ENCODE measurements at regions not wholly inside any gene's neighbourhood (a gene's known extent, or its start where the extent isn't known, plus 50 kb on each side); places are given as distances from the start of the nearest gene placed in this dataset.

DNA sequence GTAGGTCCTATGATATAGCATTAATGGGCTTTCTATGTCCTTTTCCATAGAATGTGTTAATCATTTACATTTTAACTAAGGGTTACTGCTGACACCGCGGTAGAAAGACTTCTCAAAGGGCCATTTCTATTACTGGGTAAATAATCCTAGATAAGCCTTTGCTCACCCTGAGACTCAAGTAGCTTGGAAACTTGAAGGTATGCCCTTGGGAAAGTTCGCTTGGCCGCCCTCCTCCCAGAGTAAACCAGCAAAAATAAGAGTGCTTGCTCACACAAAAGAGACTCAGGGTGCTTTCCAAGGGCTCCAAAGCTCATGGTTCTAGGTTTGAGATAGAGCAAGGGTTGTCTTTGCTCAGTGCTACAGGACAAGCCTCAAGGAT is 85.8 kb upstream of the TMPRSS2 start:
- 100% methylated on average over 1 of the region's 4 CpGs for WGBS (ENCODE audit: insufficient coverage)
- Histone ChIP-seq H3K36me3 (ENCODE audit: control insufficient read depth, insufficient read depth, low read length) (no peaks in the 10 kb centered on the region), H3K9me3 (replicated peaks; ENCODE audit: control insufficient read depth, low read depth, low read length) (no peaks in the 10 kb centered on the region), H3K27ac (ENCODE audit: low read length) (no peak overlapping the region), H3K4me1 (ENCODE audit: control insufficient read depth, insufficient read depth, low read length) (no peaks in the 10 kb centered on the region), H3K27me3 (ENCODE audit: control insufficient read depth, insufficient read depth, low read length) (peaks cover 2% of the 10 kb centered on the region), H3K4me3 (ENCODE audit: low read length) (no peak overlapping the region)
- DNase-seq: no peak

DNA sequence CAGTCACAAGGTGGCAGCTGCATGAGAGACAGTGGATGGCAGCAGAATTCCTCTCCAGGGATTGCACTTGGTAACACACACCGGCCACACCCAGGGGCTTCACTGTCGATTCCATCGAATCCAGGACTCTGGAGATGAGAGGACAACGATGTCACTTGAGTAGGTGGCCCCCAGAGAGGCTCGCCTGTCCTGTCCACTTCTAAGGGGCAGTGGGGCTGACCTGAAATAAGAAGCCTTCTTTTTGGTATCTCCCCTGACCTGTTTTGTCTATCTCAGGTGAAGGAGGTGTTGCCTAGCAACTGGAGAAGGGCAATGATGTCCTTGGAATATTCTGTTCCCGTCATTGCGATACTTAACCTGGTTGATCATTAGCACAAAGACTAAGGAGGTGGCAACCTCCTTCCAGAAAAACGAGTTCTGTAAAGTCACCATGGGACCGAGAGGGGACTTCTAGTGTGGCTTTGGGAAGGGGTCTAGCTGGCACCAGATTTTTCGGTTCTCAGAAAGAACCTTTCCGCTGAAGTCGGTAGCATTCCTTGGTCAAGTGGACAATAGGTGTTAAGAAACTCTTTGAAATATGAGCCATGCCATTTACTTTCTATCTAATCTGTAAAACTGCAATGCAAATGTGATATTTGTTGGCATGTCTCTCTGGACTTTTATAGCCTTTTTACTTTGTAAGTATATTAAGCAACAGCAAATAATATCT is 85.2 kb upstream of the TMPRSS2 start:
- no peaks in the 10 kb centered on the region for H3K4me1 ChIP-seq (ENCODE audit: control insufficient read depth, insufficient read depth, low read length)
- H3K9me3 ChIP-seq (replicated peaks; ENCODE audit: control insufficient read depth, low read depth, low read length): no peaks in the 10 kb centered on the region
- no peak overlapping the region for H3K4me3 ChIP-seq (ENCODE audit: low read length)
- 84% methylated on average over 7 of the region's 12 CpGs for WGBS (ENCODE audit: insufficient coverage)
- no peak overlapping the region for H3K27ac ChIP-seq (ENCODE audit: low read length)
- H3K27me3 ChIP-seq (ENCODE audit: control insufficient read depth, insufficient read depth, low read length): peaks cover 2% of the 10 kb centered on the region
- DNase-seq: no peak
- H3K36me3 ChIP-seq (ENCODE audit: control insufficient read depth, insufficient read depth, low read length): no peaks in the 10 kb centered on the region

DNA sequence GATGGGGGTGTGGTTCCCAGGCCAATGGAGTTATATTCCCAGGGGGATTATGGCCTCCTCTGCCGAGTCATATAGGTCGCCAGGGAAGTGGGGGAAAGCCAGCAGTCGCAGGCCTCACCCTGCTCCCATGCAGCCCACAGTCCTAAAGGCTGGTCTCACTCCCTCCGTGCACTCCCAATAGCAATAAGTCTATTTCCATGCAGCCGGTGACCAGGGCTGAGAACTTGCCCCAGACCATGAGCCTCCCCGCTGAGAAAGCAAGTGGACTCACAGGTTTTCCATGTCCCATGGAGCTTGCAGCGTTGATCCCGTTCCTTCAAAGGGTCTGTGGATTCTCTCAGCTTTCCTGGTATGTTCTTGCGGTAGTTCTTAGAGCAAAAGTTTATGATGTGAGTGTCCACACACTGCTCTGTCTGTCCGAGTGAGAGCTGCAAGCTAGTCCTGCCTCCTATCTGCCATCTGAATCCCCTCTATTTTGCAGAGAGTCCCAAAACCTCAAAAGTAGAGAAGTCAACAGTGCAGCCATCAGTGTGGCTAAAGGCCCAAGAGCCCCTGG is 81.7 kb upstream of the TMPRSS2 start:
- 94% methylated on average over 6 of the region's 10 CpGs for WGBS (ENCODE audit: insufficient coverage)
- Histone ChIP-seq H3K9me3 (replicated peaks; ENCODE audit: control insufficient read depth, low read depth, low read length) (no peaks in the 10 kb centered on the region), H3K4me3 (ENCODE audit: low read length) (no peak overlapping the region), H3K27ac (ENCODE audit: low read length) (no peak overlapping the region), H3K36me3 (ENCODE audit: control insufficient read depth, insufficient read depth, low read length) (no peaks in the 10 kb centered on the region), H3K27me3 (ENCODE audit: control insufficient read depth, insufficient read depth, low read length) (peaks cover 2% of the 10 kb centered on the region), H3K4me1 (ENCODE audit: control insufficient read depth, insufficient read depth, low read length) (no peaks in the 10 kb centered on the region)
- no peak for DNase-seq

DNA sequence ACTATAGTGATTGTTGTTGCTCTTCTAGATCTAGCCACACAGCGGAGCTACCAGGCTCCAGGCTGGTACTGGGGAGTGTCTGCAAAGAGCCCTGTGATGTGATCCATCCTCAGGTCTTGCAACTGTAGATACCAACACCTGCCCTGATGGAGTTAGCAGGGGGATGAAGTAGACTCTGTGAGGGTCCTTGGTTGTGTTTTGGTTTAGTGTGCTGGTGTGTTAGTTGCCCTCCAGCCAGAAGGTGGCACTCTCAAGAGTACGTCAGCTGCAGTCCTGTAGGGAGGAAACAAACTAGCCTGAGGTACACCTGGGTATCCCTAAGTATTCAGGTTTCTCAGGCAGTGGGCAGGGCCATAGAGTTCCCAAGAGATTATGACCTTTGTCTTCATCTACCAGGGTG is 81.2 kb upstream of the TMPRSS2 start:
- Histone ChIP-seq H3K9me3 (replicated peaks; ENCODE audit: control insufficient read depth, low read depth, low read length) (no peaks in the 10 kb centered on the region), H3K4me3 (ENCODE audit: low read length) (no peak overlapping the region), H3K27me3 (ENCODE audit: control insufficient read depth, insufficient read depth, low read length) (peaks cover 2% of the 10 kb centered on the region), H3K36me3 (ENCODE audit: control insufficient read depth, insufficient read depth, low read length) (no peaks in the 10 kb centered on the region), H3K4me1 (ENCODE audit: control insufficient read depth, insufficient read depth, low read length) (no peaks in the 10 kb centered on the region), H3K27ac (ENCODE audit: low read length) (no peak overlapping the region)
- WGBS (ENCODE audit: insufficient coverage): 83% methylated on average over 1 of the region's 2 CpGs
- no peak for DNase-seq

DNA sequence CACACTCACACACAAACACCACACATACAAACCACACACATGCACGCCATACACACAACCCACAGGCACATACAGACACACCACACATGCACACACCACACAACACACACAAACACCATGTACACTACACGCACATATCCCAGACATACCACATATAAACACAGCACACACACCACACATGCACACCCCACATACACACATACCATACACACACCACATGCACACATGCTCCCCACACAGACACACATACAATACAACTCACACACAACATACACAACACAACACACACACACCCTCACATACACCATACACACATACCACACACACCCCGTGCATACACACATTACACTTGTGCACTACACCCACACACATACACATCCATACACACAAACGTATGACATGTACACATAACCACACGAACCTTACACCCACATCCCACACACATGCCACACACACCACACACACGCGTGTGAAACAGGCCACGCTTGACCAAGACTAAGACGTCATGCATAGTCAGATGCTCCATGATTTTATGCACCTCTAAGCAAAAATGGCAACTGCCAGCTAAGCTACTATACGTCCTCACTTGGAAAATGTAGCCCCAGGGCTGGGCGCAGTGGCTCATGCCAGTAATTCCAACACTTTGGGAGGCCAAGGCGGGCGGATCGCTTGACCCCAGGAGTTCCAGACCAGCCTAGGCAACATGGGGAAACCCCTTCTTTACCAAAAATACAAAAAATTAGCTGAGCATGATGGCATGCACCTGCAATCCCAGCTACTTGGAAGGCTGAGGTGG is 77.4 kb upstream of the TMPRSS2 start:
- no peak for DNase-seq
- WGBS (ENCODE audit: insufficient coverage): 80% methylated on average over 8 of the region's 14 CpGs

DNA sequence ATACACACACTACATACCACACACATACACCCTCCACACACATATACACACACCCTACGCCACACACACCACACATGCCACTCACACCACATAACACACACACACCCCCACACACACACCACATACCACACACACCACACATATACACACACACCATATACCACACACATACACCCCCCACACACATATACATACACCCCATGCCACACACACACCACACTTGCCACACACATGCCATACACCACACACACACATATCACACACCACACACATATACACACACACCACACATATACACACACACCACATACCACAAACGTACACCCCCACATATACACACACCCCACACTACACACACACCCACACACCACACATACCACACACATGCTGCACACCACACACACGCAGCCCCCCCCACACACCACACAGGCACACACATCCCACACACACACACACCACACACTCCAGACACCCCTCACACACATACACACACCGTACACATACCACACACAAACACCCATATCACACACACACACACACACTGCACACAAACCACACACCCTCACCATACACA is 76.7 kb upstream of the TMPRSS2 start:
- DNase-seq: no peak
- no peaks in the 10 kb centered on the region for H3K4me1 ChIP-seq (ENCODE audit: control insufficient read depth, insufficient read depth, low read length)
- 98% methylated on average over 4 of the region's 4 CpGs for WGBS (ENCODE audit: insufficient coverage)
- no peaks in the 10 kb centered on the region for H3K36me3 ChIP-seq (ENCODE audit: control insufficient read depth, insufficient read depth, low read length)
- H3K27ac ChIP-seq (ENCODE audit: low read length): no peak overlapping the region
- H3K27me3 ChIP-seq (ENCODE audit: control insufficient read depth, insufficient read depth, low read length): no peaks in the 10 kb centered on the region
- H3K4me3 ChIP-seq (ENCODE audit: low read length): no peak overlapping the region
- H3K9me3 ChIP-seq (replicated peaks; ENCODE audit: control insufficient read depth, low read depth, low read length): no peaks in the 10 kb centered on the region

More for the DNA sequence above, 77.4 kb upstream of the TMPRSS2 start:
- no peak overlapping the region for H3K4me3 ChIP-seq (ENCODE audit: low read length)
- no peaks in the 10 kb centered on the region for H3K9me3 ChIP-seq (replicated peaks; ENCODE audit: control insufficient read depth, low read depth, low read length)
- no peaks in the 10 kb centered on the region for H3K36me3 ChIP-seq (ENCODE audit: control insufficient read depth, insufficient read depth, low read length)
- H3K4me1 ChIP-seq (ENCODE audit: control insufficient read depth, insufficient read depth, low read length): no peaks in the 10 kb centered on the region
- H3K27ac ChIP-seq (ENCODE audit: low read length): no peak overlapping the region
- no peaks in the 10 kb centered on the region for H3K27me3 ChIP-seq (ENCODE audit: control insufficient read depth, insufficient read depth, low read length)

DNA sequence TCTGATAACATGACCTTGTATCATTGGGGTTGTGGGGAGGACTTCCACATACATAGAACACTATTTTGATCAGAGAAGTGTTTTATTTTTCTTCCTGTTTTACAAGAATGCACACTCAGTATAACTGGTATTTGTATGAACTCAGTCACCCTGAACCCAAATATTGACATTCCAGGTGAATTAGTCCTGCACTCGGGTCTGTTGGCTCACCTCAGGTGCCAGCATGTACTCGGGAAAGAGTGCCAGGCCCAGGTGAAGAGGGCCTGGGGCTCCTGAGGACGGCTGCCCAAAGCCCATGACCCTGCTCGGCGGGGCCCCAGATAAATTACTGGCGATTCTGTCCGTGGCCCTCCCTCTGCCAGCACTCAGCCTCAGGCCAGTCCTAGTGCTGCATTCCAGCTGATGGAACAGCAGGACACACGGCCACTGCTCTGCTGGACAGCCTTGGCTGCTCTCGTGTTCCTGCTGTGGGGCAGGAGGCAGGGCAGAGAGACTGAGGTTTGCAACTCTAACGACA is 75.4 kb upstream of the TMPRSS2 start:
- WGBS (ENCODE audit: insufficient coverage): 24% methylated on average over 5 of the region's 10 CpGs
- Histone ChIP-seq H3K27ac (ENCODE audit: low read length) (no peak overlapping the region), H3K27me3 (ENCODE audit: control insufficient read depth, insufficient read depth, low read length) (no peaks in the 10 kb centered on the region), H3K4me1 (ENCODE audit: control insufficient read depth, insufficient read depth, low read length) (no peaks in the 10 kb centered on the region), H3K36me3 (ENCODE audit: control insufficient read depth, insufficient read depth, low read length) (no peaks in the 10 kb centered on the region), H3K9me3 (replicated peaks; ENCODE audit: control insufficient read depth, low read depth, low read length) (peaks cover 6% of the 10 kb centered on the region), H3K4me3 (ENCODE audit: low read length) (no peak overlapping the region)
- no peak for DNase-seq

DNA sequence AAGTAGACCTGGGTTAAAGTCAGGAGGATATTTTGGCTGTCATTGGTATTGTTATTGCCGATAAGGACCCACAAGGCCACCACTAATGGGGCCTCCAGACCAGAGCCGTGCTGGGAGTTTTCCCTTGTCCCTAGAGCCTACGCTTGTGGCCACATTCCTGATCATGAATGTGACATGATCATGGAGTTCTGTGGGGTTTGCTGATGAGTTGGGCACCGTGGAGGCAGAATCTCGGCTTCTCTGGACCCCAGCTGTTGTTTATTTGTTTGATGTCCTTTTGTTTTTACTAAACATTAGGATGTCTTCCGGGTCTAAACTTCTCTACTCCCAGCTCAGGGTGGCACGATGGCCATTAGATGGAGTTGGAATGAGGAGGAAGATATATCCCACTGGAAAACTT is 74.9 kb upstream of the TMPRSS2 start:
- Histone ChIP-seq H3K27ac (ENCODE audit: low read length) (no peak overlapping the region), H3K9me3 (replicated peaks; ENCODE audit: control insufficient read depth, low read depth, low read length) (peaks cover 6% of the 10 kb centered on the region), H3K4me1 (ENCODE audit: control insufficient read depth, insufficient read depth, low read length) (no peaks in the 10 kb centered on the region), H3K36me3 (ENCODE audit: control insufficient read depth, insufficient read depth, low read length) (no peaks in the 10 kb centered on the region), H3K27me3 (ENCODE audit: control insufficient read depth, insufficient read depth, low read length) (no peaks in the 10 kb centered on the region), H3K4me3 (ENCODE audit: low read length) (no peak overlapping the region)
- 94% methylated on average over 2 of the region's 7 CpGs for WGBS (ENCODE audit: insufficient coverage)
- DNase-seq: no peak

DNA sequence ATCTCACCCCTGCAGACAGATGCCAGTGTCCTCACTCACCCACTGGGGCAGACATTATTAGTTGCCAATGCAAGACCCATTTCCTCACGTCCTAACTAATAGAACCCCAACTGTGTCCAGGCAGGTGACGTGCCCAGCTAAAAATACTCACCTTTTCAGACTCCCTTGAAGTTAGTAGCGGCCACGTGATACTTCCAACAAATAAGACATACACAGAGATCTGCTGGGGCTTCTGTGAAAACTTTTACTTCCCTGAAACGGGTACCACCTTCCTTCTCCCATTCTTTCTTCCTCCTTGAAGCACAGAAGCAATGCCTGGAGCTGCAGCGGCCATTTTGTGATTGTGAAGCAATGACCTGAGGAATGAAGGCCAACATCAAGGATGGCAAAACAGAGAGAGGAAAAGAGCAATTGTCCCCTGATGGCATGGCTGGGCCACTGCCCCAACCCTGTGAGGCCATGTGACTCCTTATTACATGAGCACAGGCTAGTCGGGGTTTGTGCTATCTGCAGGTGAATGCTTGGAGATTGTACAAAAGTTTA is 74.4 kb upstream of the TMPRSS2 start:
- peaks cover 8% of the 10 kb centered on the region for H3K9me3 ChIP-seq (replicated peaks; ENCODE audit: control insufficient read depth, low read depth, low read length)
- no peaks in the 10 kb centered on the region for H3K36me3 ChIP-seq (ENCODE audit: control insufficient read depth, insufficient read depth, low read length)
- no peak overlapping the region for H3K4me3 ChIP-seq (ENCODE audit: low read length)
- WGBS (ENCODE audit: insufficient coverage): 90% methylated on average over 5 of the region's 7 CpGs
- no peaks in the 10 kb centered on the region for H3K27me3 ChIP-seq (ENCODE audit: control insufficient read depth, insufficient read depth, low read length)
- H3K27ac ChIP-seq (ENCODE audit: low read length): no peak overlapping the region
- H3K4me1 ChIP-seq (ENCODE audit: control insufficient read depth, insufficient read depth, low read length): no peaks in the 10 kb centered on the region
- no peak for DNase-seq
